Lung (tissue), 11 donors: ENCODE measurements at regions not wholly inside any gene's neighbourhood (a gene's known extent, or its start where the extent isn't known, plus 50 kb on each side); places are given as distances from the start of the nearest gene placed in this dataset.

Source experiments
- ATAC-seq: fragments of 200-7000 bp; cut with Tn5 transposase; one replicate; pipeline ENCODE4 v1.9.1; 2020; ENCODE audit warnings: moderate number of reproducible peaks; ENCODE audit not compliant: insufficient read depth, low FRiP score
- DNase-seq, 3 donors: peaks; one replicate each; pipeline ENCODE4 v3.0.0-alpha.2; 2013 to 2017
- H3K27ac ChIP-seq, 2 donors: one replicate each; pipeline ENCODE4 v1.5.1; 2013; ENCODE audit warnings: mild to moderate bottlenecking in 2 of 2, moderate library complexity in 2 of 2, control low read depth in 1 of 2, inconsistent platforms in 1 of 2, low read depth in 1 of 2, low read length in 1 of 2
- H3K27me3 ChIP-seq, 3 donors: one replicate each; pipeline ENCODE4 v1.5.1; 2013; ENCODE audit warnings: low read length in 2 of 3; ENCODE audit not compliant: control insufficient read depth in 3 of 3, insufficient read depth in 3 of 3
- H3K36me3 ChIP-seq, 4 donors: one replicate each; pipeline ENCODE4 v1.5.1; 2013; ENCODE audit warnings: low read length in 4 of 4, mild to moderate bottlenecking in 1 of 4, moderate library complexity in 1 of 4; ENCODE audit not compliant: control insufficient read depth in 4 of 4, insufficient read depth in 4 of 4
- H3K4me1 ChIP-seq, 5 donors: one replicate each; pipeline ENCODE4 v1.5.1; 2013; ENCODE audit warnings: low read length in 5 of 5, mild to moderate bottlenecking in 2 of 5, moderate library complexity in 1 of 5; ENCODE audit not compliant: control insufficient read depth in 5 of 5, insufficient read depth in 5 of 5
- H3K4me3 ChIP-seq: one replicate; pipeline ENCODE4 v1.5.1; 2013; ENCODE audit warnings: mild to moderate bottlenecking, control low read depth, moderate library complexity
- H3K9ac ChIP-seq, 2 donors: one replicate each; pipeline ENCODE4 v1.5.1; 2013; ENCODE audit warnings: low read length in 2 of 2, control low read depth in 1 of 2; ENCODE audit not compliant: insufficient read depth in 1 of 2
- H3K9me3 ChIP-seq, 4 donors: one replicate each; pipeline ENCODE4 v1.5.1; 2013; ENCODE audit warnings: low read length in 3 of 4, mild to moderate bottlenecking in 1 of 4, moderate library complexity in 1 of 4; ENCODE audit not compliant: control insufficient read depth in 4 of 4, insufficient read depth in 3 of 4
- CTCF ChIP-seq: IDR thresholded peaks from 2 replicates; pipeline ENCODE4 v1.5.1; 2012; ENCODE audit warnings: mild to moderate bottlenecking; ENCODE audit errors: control extremely low read depth, extremely low read depth
- WGBS, 2 donors: extraction: QIAGEN DNeasy Blood & Tissue Kit; methylation state at CpG; one replicate each; pipeline ENCODE4 v1.1.7; 2013; 5-methylcytosine and 5-hydroxymethylcytosine counted together
- donor health status: control.
- donor health status: control.
- donor health status: Bipolar disorder and iron deficiency.
- donor health status: healthy.
- donor health status: DM: yes; HTN: yes; CAD: no.

- no peak overlapping the region for H3K9ac ChIP-seq
- no peaks in the 10 kb centered on the region for H3K4me1 ChIP-seq
- H3K36me3 ChIP-seq, result no peaks in the 10 kb centered on the region
- H3K27ac ChIP-seq, result no peak overlapping the region
- H3K4me3 ChIP-seq, result no peak overlapping the region
- H3K9me3 ChIP-seq, result no peaks in the 10 kb centered on the region
- DNase-seq (peak in 1 of 3 donors; percentile 1), ATAC-seq (no peak)
- no peaks in the 10 kb centered on the region for H3K27me3 ChIP-seq
- no peak for TF ChIP-seq CTCF
- 59 to 79% methylated on average over 2 of the region's 2 CpGs for WGBS, 2 donors
These were observed 353.6 kb upstream of the FSIP2 start for GRCh38 chr2:185384822-185385560.

- Histone ChIP-seq H3K4me3 (no peak overlapping the region), H3K4me1 (no peaks in the 10 kb centered on the region), H3K27ac (no peak overlapping the region), H3K9ac (no peak overlapping the region), H3K36me3 (no peaks in the 10 kb centered on the region), H3K27me3 (no peaks in the 10 kb centered on the region), H3K9me3 (no peaks in the 10 kb centered on the region)
- 43 to 66% methylated on average over 2 of the region's 2 CpGs for WGBS, 2 donors
- TF ChIP-seq CTCF, result no peak
- ATAC-seq (no peak), DNase-seq (no peak)
These were observed 350.4 kb upstream of the FSIP2 start for GRCh38 chr2:185388226-185388625.

GRCh38 chr2:185391543-185391942 lies 347.1 kb upstream of the FSIP2 start:
- no peaks in the 10 kb centered on the region for H3K4me1 ChIP-seq
- no peak overlapping the region for H3K27ac ChIP-seq
- DNase-seq, result no peak
- ATAC-seq, result no peak
- H3K4me3 ChIP-seq, result no peak overlapping the region
- peaks cover 0 to 2% (median 0%) of the 10 kb centered on the region in 4 donors for H3K9me3 ChIP-seq
- H3K27me3 ChIP-seq, result no peaks in the 10 kb centered on the region
- no peak for TF ChIP-seq CTCF
- no peak overlapping the region for H3K9ac ChIP-seq
- H3K36me3 ChIP-seq, result no peaks in the 10 kb centered on the region

- ATAC-seq, result no peak
- Histone ChIP-seq H3K36me3 (no peaks in the 10 kb centered on the region), H3K4me1 (no peaks in the 10 kb centered on the region), H3K9ac (no peak overlapping the region), H3K27me3 (no peaks in the 10 kb centered on the region), H3K4me3 (no peak overlapping the region), H3K27ac (no peak overlapping the region), H3K9me3 (peaks cover 0 to 5% (median 0%) of the 10 kb centered on the region in 4 donors)
- DNase-seq, result no peak
- no peak for TF ChIP-seq CTCF
- WGBS, 2 donors, result 73 to 84% methylated on average over 5 of the region's 5 CpGs
These were observed 345.5 kb upstream of the FSIP2 start for GRCh38 chr2:185393091-185393490.
